ENCODE measurements at regions not wholly inside any gene's neighbourhood (a gene's known extent, or its start where the extent isn't known, plus 50 kb on each side); places are given as distances from the start of the nearest gene placed in this dataset.

GRCh38 chr18:7470101-7470500 lies 97.0 kb upstream of the PTPRM start:
- H4K20me1 ChIP-seq (ENCODE audit: insufficient read depth, low read length): no peaks in the 10 kb centered on the region
- H3K4me2 ChIP-seq (ENCODE audit: low read depth, low read length): no peak overlapping the region
- ATAC-seq (no peak), DNase-seq (ENCODE audit: low spot score) (no peak), FAIRE-seq (no peak)
- no peaks in the 10 kb centered on the region for H3K9me3 ChIP-seq (ENCODE audit: low read length)
- no peak overlapping the region for H3K9ac ChIP-seq (ENCODE audit: insufficient read depth, low read depth, low read length)
- intact Hi-C loops (cut with micrococcal nuclease; ENCODE audit: unreplicated experiment): no loop called here
- no peak overlapping the region for H3K4me3 ChIP-seq (replicated peaks in 1 of 3; ENCODE audit: insufficient read depth in 1 of 3, low read depth in 2 of 3, low read length in 3 of 3)
- H3K4me1 ChIP-seq (ENCODE audit: insufficient read depth, low read length): peaks cover 17% of the 10 kb centered on the region
- BruUV-seq (replicated peaks): no TSS peak
- WGBS (ENCODE audit: low lambda C conversion rate): 26% methylated on average over 5 of the region's 5 CpGs
- H3K27me3 ChIP-seq (ENCODE audit: control insufficient read depth in 1 of 2, insufficient read depth in 2 of 2, low read length in 2 of 2): peaks cover 1 to 7% of the 10 kb centered on the region in 2 experiments; a peak in 1 of 5 replicates
- H3K79me2 ChIP-seq (ENCODE audit: insufficient read depth, low read length): no peaks in the 10 kb centered on the region
- CTCF ChIA-PET (ENCODE audit: low intra/inter-chr PET ratio, low total read pairs): no interaction called here
- no peak overlapping the region for H2AFZ ChIP-seq (ENCODE audit: low read length)
- no peak overlapping the region for H3K27ac ChIP-seq (ENCODE audit: extremely low read length, insufficient read depth, low read length)
- in situ Hi-C loops (cut with HindIII; ENCODE audit: extremely low pct_ligation_motif_present, low pct_unique_long_range_greater_than_20kb): no loop called here
- POLR2A ChIA-PET: no interaction called here
- no peak for TF ChIP-seq GMEB2 (CRISPR knock-in tag; IDR thresholded peaks at IDR 0.05; ENCODE audit: low read depth)
- no peak for TF ChIP-seq LCORL (IDR thresholded peaks at IDR 0.05)
- no peak for TF ChIP-seq LCORL (CRISPR knock-in tag; IDR thresholded peaks at IDR 0.05)
- TF ChIP-seq PBX3 (CRISPR knock-in tag; IDR thresholded peaks at IDR 0.05; ENCODE audit: borderline replicate concordance): no peak
- TF ChIP-seq NFKB2 (CRISPR knock-in tag; IDR thresholded peaks at IDR 0.05; ENCODE audit: borderline replicate concordance): no peak
- TF ChIP-seq ZNF841 (CRISPR knock-in tag; IDR thresholded peaks at IDR 0.05; ENCODE audit: borderline replicate concordance): no peak
- TF ChIP-seq WIZ (CRISPR knock-in tag; IDR thresholded peaks at IDR 0.05): no peak
- no peak for TF ChIP-seq ZNF160 (CRISPR knock-in tag; IDR thresholded peaks at IDR 0.05)
- no peak for TF ChIP-seq KMT2A (CRISPR knock-in tag; IDR thresholded peaks at IDR 0.05)
- H3K36me3 ChIP-seq (replicated peaks in 1 of 2; ENCODE audit: control insufficient read depth in 1 of 2, insufficient read depth in 2 of 2, low read length in 2 of 2): no peaks in the 10 kb centered on the region
